ENCODE measurements at regions not wholly inside any gene's neighbourhood (a gene's known extent, or its start where the extent isn't known, plus 50 kb on each side); places are given as distances from the start of the nearest gene placed in this dataset.
A peak's percentile ranks its signal among the peaks of the same experiment; 100 is the strongest.
"Not testable (repeated sequence)": the region's sequence is repeated elsewhere in the genome, so short reads cannot be mapped to it uniquely, and the experiment has no call there.

DNA sequence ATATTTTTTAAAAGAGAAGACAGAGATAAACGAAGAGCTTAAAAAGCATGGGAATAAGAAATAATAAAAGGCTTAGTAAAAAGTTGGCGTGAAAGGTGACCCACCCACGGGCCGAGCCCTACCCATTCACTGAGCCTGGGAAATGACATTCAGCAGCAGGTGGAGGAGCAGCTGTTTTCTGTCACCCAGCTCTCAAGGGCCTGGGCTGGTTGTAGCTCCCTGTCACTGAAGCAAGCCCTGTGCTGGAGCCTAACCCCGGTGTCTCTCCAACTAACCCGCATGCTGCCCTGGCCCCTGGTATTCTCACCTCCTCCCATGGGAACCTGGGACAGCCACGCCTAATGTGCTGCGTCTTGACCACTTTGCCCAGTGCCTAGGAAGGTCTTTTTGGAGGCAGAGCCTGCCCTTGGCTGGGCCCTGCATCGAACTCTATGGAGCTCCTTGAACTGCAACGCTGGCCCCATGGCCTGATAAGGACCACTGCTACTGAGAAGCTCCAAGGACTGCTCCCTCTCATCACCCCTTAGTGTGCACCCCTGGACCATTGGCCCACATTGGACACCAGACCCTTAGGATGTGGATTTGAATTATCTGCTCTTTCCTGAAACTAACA is 68.8 kb upstream of the IYD start:
- no peak for DNase-seq (ENCODE audit: low read depth)

DNA sequence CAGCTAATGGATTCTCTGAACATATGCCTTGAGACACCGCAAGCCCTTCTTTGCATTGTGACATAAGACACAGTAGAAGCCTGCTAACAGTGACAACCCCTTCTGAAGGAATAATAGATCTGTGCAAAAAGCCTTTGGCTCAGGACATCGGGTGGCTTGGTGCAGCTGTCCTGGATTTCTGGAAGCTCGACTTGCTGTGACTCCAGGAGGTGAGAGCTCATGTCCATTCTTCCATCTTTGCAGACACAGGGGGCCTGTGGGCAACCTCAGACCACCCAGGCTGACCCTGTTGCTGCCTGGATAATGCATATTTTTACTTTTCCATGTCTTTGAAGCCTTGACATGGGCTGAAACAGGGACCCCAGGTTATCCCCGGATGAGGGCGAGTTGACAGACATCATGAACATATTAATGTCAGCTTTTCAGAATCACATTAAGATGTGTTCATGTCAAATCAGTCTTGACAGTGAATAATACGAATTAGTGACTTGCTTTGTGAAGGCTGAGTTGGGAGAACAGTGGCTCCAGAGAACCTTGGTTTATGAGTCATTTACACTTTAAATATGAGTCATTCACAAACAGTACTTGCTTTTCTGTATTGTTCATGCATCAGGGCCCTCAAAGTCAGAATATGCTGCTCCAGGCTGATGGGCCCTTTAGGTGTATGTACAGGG is 66.8 kb upstream of the IYD start:
- peak; percentile 58 for DNase-seq (ENCODE audit: low read depth)

DNA sequence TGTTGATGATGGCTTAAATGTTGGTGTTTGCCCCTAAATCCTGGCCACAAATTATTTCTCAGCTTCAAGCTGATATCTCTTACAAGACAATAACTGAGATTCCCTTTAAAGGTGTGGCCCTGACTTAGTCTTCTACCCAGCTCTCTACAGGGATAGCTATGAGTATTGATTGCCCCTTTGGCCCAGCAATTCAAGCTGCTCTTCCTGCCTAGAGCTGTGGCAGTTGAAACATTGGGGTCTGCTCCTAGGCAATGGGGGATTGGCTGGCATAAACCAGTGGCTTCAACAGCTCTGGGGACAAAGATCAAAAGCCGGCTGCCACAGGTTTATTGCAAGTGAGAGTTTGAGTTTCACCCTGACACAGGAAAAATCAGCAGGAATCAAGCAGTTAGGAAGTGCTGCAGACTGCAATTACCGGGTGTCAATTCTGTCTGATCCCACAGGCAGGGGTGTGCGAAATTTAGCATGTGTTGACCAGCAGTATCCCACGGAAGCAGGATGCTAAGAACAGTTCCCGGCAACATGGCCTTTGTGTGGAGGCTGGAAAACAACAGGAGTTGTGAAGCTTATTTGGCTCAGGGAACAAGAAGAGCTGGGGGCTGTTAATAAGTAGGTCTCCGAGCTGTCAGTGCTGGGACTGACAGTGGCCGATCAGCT is 66.2 kb upstream of the IYD start:
- no peak for DNase-seq (ENCODE audit: low read depth)

DNA sequence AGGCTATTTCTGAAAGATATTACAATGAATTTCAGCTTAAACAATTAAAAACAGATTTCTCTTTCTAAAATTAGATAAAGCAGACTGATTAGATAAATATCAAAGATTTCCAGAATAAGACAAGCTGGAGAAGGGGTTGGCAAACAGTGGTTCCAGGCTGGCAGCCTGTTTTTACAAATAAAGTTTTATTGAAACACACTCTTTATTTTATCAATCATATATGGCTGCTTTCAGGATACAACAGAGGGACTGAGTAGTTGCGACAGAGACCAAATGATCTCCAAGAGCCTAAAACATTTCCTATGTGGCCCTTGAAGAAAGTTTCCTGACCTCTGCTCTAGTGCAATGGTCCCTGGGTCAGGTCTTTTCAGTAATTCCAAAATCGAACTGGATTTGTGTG is 65.6 kb upstream of the IYD start:
- no peak for DNase-seq (ENCODE audit: low read depth)

DNA sequence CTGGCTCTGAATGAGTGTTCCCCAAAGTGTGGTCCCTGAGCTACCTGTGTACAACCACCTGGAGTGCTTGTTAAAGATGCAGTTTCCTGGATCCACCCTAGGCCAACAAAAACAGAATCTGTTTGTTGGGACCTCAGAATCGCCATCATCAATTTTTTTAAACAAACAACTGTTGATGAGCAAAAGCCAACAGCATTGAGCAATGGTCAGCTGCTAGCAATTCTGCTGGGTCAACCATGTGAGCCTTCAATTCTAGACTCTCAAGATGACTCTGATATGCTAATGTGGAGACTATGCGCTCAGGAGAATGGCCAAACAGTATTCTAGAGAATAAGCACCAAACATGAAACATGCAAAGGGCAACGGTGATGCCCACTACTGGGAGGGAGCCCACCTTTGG is 64.4 kb upstream of the IYD start:
- DNase-seq (ENCODE audit: low read depth): no peak

DNA sequence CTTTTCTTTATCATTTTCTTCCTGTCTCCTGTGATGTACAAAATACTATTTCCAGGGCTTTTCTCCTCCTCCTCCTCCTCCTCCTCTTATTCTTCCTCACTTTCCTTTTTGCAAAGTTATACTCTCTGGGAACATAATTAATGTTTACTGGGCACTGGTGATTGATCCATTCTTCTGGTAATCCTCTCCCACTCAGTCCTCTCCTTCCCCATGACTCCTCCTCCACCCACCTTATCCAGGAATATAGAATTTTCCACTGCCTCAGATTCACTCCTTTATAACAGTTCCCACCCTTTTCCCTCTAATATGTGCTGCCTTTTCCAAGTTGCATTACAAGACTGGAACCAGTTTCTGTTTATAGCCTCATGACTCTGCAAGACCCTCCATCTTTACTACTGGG is 62.5 kb upstream of the IYD start:
- no peak for DNase-seq (ENCODE audit: low read depth)

DNA sequence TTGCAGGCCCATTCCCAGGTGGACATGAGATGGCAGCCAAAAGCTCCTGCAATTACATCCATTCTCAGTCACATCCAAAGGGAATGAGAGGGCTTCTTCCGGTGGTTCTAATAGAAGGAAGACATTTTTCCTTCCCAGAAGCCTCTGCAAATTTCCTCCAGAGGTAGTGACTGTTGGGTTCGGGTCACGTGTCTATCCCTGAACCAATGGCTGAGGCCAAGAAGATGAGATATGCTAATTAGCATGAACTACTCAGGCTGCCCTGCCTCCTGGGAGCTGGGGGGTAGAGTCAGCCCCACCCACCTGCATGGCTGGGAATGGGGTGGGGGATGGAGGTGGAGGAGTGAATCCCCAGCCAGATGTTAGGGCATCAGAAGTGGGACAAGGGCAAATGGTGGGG is 61.3 kb upstream of the IYD start:
- no peak for DNase-seq (ENCODE audit: low read depth)

DNA sequence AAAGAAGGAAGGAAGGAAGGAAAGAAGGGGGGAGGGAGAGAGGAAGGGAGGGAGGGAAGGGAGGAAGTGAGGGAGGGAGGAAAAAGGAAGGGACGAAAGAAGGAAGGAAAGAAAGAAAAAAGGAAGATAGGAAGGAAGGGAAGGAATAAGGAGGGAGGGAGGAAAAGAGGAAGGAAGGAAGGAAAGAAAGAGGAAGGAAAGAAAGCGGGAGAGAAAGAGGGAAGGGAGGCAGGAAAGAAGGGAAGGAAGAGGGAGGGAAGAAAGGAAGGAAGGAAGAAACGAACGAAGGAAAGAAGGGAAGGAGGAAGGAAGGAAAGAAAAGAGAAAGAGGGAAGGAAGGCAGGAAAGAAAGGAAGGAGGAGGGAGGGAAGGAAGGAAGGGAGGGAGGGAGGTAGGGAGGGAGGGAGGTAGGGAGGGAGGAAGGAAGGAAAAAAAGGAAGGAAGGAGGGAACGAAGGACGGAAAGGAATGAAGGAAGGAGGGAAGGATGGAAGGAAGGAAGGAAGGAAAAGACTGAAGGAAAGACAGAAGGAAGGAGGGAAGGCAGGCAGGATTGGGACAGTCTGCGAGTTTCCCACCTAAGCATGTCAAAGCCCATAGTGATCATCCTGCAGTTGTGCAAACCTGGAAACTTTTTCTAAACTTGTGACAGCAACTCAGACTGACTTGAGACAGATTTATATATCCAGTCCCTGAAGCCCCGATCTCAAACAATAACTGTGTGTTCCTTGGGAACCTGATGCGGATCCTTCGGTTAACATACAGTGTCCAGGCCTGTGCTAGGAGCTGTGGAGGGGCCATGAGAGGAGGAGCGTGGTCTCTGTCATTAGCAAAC is 59.8 kb upstream of the IYD start:
- DNase-seq (ENCODE audit: low read depth): no peak

DNA sequence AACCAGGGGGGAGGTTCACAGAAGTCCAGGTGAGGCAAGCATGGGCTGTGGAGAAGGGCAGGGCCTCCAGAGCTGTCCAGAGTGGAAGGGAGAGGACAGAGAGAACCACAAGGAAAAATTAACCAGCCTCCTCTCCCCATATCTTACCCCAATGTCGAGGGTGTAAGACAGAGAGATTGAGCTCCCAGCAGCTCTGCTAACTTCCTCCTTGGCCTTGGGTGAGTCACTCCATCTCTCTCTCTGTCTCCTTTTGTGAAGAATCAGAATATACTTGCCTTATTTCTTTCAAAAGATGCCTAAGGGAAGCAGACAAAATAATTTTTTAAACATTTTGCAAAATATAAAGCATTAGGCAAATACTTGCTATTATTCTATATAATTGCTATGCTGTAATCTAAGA is 58.3 kb upstream of the IYD start:
- DNase-seq (ENCODE audit: low read depth): no peak

DNA sequence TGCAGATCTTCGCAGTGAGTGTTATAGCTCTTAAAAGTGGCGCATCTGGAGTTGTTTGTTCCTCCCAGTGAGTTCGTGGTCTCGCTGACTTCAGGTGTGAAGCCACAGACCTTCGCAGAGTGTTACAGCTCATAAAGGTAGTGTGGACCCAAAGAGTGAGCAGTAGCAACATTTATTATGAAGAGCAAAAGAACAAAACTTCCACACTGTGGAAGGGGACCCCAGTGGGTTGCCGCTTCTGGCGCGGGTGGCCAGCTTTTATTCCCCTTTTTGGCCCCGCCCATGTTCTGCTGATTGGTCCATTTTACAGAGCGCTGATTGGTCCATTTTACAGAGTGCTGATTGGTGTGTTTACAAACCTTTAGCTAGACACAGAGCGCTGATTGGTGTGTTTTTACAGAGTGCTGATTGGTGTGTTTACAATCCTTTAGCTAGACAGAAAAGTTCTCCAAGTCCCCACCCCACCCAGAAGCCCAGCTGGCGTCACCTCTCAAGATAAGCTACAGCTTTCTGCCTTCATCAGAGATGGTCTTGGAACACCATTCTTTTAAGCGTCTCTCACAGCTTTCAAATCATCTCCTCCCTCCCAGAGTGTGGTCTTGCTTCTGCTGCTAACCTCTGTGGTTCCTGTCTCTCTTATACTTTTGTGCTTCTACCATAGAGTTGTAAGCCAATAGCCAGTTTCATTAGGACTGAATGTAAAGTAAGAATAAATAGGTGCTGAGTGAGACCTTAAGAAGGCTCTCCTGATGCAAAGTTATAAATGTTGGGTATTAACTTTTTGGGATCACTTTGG is 57.5 kb upstream of the IYD start:
- not testable (repeated sequence) for DNase-seq (ENCODE audit: low read depth)

DNA sequence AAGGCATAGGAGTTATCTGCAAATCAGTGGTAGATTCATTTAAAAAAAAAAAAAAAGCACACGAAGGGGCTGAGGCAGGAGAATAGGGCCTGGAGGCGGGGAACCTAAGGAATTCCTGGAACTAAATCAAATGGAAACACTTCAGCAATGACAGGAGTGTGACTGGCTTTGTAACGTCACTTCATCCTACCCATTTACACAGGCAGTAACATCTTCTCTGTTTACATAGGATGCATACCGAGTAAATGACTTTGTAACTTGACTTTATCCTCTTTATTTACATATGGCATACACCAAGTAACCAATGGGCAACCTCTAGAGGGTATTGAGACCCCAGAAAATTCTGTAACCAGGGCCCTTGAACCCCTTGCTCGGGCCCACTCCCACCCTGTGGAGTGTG is 56.4 kb upstream of the IYD start:
- DNase-seq (ENCODE audit: low read depth): no peak

DNA sequence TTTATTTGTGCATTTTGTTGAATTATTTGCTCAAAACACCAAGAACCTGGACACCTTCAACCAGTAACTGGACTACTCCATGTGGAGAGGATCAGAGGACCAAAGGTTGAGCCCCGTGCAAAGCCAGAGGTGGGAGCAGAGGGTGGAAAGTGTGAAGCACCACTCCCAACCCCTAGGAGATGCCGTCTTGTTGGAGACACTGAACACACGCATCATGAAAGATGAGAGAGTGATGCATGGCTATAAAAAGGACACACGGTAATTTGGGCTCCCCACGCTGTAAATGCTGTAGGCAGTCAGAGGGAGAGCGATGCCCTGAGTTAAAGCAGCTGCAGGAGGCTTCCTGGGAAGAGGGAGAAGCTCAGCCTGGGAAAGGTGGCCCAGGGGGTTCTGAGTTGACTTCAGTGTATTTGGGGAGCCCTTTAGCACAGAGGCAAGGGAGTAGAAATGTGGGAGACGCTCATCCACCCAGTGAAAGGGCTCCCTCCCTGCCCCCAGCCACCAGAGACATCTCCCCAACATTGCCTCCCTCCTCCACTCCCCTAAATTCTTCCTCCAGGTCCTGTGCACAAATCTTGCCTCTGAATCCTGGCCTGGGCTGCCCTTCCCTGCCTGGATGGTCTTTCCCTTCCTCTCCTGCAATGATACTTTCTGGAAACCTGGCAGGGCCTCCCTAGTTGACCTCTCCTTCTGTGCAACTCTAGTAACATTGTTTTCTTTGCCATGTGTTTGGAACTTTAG is 55.8 kb upstream of the IYD start:
- no peak for DNase-seq (ENCODE audit: low read depth)

DNA sequence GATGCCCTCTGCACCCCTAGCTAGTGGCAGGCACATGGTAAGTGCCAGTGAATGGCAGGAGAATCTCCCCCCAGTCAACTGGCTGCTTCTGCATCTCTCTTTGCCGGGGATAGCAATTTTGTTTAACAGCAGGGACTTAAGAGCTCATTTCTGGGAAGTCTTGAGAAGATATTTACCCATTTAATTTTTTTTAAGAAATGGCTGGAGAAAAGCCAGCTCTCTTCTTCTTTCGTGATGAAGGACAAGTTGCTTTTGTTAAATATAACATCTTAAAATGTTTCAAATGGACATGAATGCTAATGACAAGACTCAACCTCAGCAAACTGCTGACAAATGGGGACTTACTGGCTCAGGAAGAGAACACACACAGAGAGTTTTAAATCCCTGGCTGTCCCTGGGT is 55.0 kb upstream of the IYD start:
- DNase-seq (ENCODE audit: low read depth): no peak

DNA sequence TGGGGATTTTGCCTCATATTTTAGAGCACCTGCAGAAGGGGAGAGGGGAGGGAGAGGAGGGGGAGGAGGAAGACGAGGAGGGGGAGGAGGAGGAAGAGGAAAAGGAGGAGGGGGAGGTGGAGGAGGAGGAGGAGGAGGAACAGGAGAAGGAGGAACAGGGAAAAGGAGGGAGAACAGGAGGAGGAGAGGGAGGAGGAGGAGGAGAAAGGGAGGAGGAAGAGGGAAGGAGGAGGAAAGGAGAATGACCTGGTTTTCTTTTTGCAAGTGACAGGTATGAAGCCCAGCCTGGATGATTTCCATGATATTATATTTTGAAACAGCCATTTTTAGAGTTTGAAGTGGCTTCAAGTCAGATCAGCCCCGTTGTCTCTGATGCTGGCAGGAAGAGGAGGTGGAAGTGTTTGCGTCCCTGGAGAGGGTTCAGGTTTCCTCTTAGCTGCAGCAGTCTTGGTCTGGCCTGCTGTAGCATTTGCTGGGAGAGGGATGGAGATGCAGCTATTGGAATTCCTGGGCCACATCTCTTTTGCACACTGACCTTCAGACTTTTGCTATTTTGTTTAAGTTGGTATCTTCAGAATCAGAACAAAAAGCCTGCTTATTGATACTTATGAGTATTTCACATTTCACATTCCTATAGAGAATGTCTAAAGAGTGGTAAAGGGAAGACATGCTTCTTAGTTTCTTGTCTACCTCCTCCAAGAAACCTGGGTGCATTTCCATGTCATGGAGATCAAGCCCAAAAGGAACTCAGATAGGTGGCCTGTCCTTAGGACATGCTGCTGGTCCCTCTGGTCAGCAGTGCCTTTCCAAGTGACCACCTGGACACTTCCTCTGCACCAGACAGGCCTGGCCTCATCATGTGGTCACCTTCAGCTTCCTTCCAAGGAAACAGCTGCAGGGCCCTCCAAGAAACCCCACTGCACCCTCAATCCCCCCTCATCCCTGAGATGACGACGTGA is 54.3 kb upstream of the IYD start:
- DNase-seq (ENCODE audit: low read depth): no peak

DNA sequence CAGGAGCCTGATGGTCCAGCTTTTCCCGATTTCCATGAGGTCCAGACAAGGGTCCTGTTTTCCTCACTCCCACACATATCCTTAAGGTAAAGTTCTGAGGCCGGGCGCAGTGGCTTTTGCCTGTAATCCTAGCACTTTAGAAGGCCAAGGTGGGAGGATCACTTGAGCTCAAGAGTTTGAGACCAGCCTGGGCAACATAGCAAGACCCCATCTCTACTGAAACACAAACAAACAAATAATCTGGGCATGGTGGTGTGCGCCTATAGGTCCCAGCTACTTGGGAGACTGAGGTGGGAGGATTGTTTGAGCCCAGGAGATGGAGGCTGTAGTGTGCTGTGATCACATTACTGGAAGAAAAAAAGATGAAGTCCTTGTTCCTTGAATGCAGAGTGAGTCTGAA is 53.2 kb upstream of the IYD start:
- DNase-seq (ENCODE audit: low read depth): no peak

DNA sequence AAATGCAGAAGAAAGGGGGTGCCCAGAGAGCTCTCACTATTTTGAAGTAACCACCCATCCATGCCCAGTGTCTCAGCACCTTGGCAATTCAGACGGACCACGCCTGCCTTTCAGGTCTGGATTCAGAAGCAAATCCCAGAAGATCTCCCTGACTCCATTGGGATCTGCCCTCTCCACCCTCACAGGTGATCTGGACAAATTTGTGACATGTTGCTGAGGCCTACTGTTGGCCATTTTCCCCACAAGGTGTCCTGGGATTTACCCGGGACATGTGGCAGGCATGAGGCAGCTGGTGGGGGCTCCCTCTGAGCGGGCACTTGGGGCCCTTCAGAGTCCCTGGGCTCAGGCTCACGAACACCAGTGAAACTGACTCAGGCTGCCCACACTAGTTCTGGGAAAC is 51.9 kb upstream of the IYD start:
- DNase-seq (ENCODE audit: low read depth): no peak

All from M059J (cell line).